SW 1271 (cell line): ENCODE measurements at regions not wholly inside any gene's neighbourhood (a gene's known extent, or its start where the extent isn't known, plus 50 kb on each side); places are given as distances from the start of the nearest gene placed in this dataset.

Experiments
- DNase-seq, 2 experiments: peaks; one replicate each; lab custom pipeline; 2025; lab: John Stamatoyannopoulos, UW

- DNase-seq = no peak
These were observed 96.7 kb upstream of the CNTNAP5 start for GRCh38 chr2:123928358-123928757.

DNA sequence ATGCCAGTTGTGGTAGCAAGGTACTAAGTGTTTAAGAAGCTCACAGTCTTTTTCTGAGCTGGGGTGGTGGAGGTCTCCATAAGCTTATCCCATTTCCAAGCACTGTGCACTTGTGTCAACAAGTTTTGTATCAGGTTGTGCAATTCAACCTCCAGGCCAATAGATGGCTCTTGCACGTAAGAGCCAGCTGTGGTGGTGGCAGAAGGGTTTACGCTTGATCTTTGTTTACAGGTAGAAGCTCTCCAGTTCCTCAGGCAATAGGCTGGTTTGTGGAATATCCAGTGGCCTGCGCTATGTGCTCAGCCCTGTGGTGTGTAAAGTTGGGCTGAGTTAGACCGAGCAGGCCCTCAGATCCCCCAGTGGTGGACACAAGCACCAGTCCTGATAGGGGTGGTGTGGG, 89.7 kb upstream of the CNTNAP5 start:
- DNase-seq = no peak

DNA sequence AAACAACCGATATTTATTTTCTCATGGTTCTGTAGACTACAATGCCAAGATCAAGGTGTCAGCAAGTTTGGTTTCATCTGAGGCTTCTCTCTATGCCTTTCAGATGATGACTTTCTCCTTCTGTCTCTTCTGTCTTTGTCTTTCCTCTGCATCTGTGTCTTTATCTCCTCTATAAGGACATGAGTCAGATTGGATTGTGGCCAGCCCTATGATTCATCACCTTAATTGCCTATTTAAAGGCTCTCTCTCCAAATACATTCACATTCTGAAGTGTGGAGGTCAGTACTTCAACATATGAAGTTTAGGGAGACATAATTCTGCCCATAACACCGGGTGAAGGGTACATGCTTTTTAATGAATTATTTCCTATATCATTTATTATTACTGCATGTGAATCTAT, 71.2 kb upstream of the CNTNAP5 start:
- DNase-seq = peak in 1 of 2 experiments; percentile 14

- no peak for DNase-seq
These were observed 67.1 kb upstream of the CNTNAP5 start for GRCh38 chr2:123958011-123958410.

DNA sequence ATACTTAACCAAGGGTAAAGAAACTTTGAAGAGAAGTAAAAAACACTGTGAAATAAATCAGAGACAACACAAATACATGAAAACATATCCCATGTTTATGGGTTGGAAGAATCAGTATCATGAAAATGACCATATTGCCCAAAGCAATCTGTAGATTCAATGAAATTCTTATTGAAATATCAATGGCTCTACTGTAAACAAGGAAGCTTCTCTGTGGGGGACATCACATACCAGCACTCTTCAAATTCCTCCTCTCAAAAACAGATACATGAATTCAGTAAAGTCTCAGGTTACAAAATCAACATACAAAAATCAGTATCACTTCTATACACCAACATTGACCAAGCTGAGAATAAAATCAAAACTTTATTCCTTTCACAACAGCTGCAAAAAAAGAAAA, 63.5 kb upstream of the CNTNAP5 start:
- DNase-seq = no peak

DNA sequence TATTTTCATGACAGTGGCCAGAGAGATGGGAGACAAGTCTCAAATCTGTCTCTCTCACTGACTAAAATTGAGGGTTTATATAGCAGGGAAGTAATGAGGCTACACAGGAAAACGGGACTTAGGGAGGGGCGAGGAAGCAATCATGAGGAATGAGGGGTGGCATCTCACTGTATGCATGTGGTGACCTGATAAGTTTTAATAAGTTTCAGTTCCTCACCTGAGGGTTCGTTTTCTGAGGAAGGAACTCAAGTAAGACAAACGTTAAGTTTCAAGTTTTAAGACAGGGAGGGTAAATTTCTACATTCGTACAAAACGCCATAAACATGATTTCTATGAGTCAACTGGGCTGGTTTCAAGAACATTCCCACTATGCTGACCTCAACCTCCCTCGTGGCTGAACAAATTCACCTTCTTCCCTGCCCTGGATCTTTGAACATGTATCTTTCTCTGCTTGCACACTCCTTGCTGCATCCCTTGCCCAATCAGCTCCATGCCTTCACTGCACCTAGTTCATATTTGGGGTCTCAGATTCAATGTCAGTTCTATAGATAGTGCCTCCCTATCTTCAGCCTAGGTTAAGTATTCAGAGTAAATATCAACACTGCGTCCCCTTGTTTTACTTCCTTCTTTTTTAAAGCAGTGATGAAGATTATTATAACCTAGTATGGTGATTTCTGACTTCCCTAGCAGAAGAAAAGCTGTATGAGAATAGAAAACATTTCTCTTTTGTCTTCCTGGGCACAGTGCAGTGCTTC, 53.3 kb upstream of the CNTNAP5 start:
- DNase-seq = no peak
